HEK293 (cell line): ENCODE measurements at regions not wholly inside any gene's neighbourhood (a gene's known extent, or its start where the extent isn't known, plus 50 kb on each side); places are given as distances from the start of the nearest gene placed in this dataset.
A peak's percentile ranks its signal among the peaks of the same experiment; 100 is the strongest.

Source experiments
- BCL11B ChIP-seq: fragments of 450-650 bp; formaldehyde crosslinking; IDR thresholded peaks from 2 replicates; pipeline ENCODE4 v1.5.1; 2016; ENCODE audit warnings: low read depth, missing biosample characterization, missing genetic modification characterization
- KLF8 ChIP-seq: fragments of 450-650 bp; formaldehyde crosslinking; IDR thresholded peaks from 2 replicates; pipeline ENCODE4 v1.5.1; 2016; ENCODE audit warnings: missing biosample characterization, missing genetic modification characterization
- PRDM6 ChIP-seq: fragments of 450-650 bp; formaldehyde crosslinking; IDR thresholded peaks from 2 replicates; pipeline ENCODE4 v1.5.1; 2017; ENCODE audit warnings: missing biosample characterization, missing genetic modification characterization
- SALL2 ChIP-seq: fragments of 450-650 bp; formaldehyde crosslinking; IDR thresholded peaks from 2 replicates; pipeline ENCODE4 v1.5.0; 2017; ENCODE audit warnings: missing biosample characterization, mild to moderate bottlenecking, missing genetic modification characterization, borderline replicate concordance
- SP3 ChIP-seq: fragments of 450-650 bp; formaldehyde crosslinking; IDR thresholded peaks from 2 replicates; pipeline ENCODE4 v1.5.1; 2016; ENCODE audit warnings: missing biosample characterization, missing genetic modification characterization
- SP7 ChIP-seq: fragments of 450-650 bp; formaldehyde crosslinking; IDR thresholded peaks from 2 replicates; pipeline ENCODE4 v1.5.1; 2016; ENCODE audit warnings: missing biosample characterization, missing genetic modification characterization
- TRIM28 ChIP-seq: IDR thresholded peaks from 2 replicates; pipeline ENCODE4 v1.6.1; 2011; ENCODE audit warnings: low read length, control low read depth, borderline replicate concordance
- ZBTB17 ChIP-seq: fragments of 450-650 bp; formaldehyde crosslinking; IDR thresholded peaks from 2 replicates; pipeline ENCODE4 v1.5.1; 2016; ENCODE audit warnings: missing biosample characterization, missing genetic modification characterization
- ZBTB8A ChIP-seq: fragments of 450-650 bp; formaldehyde crosslinking; IDR thresholded peaks from 2 replicates; pipeline ENCODE4 v1.5.1; 2016; ENCODE audit warnings: missing biosample characterization, missing genetic modification characterization
- ZFP37 ChIP-seq: fragments of 450-650 bp; formaldehyde crosslinking; IDR thresholded peaks from 2 replicates; pipeline ENCODE4 v1.5.1; 2016; ENCODE audit warnings: missing biosample characterization, missing genetic modification characterization
- ZNF121 ChIP-seq: fragments of 450-650 bp; formaldehyde crosslinking; IDR thresholded peaks from 2 replicates; pipeline ENCODE4 v1.5.1; 2016; ENCODE audit warnings: missing biosample characterization, missing genetic modification characterization
- ZNF132 ChIP-seq: fragments of 450-650 bp; formaldehyde crosslinking; IDR thresholded peaks from 2 replicates; pipeline ENCODE4 v1.5.1; 2017; ENCODE audit warnings: missing biosample characterization, missing genetic modification characterization, borderline replicate concordance
- ZNF140 ChIP-seq: fragments of 450-650 bp; formaldehyde crosslinking; IDR thresholded peaks from 2 replicates; pipeline ENCODE4 v1.5.1; 2016; ENCODE audit warnings: missing biosample characterization, missing genetic modification characterization
- ZNF148 ChIP-seq: fragments of 450-650 bp; formaldehyde crosslinking; IDR thresholded peaks from 2 replicates; pipeline ENCODE4 v1.5.0; 2017; ENCODE audit warnings: missing biosample characterization, missing genetic modification characterization, borderline replicate concordance
- ZNF174 ChIP-seq: fragments of 450-650 bp; formaldehyde crosslinking; IDR thresholded peaks from 2 replicates; pipeline ENCODE4 v1.5.0; 2017; ENCODE audit warnings: missing biosample characterization, mild to moderate bottlenecking, missing genetic modification characterization
- ZNF184 ChIP-seq: fragments of 450-650 bp; IDR thresholded peaks from 2 replicates; pipeline ENCODE4 v1.5.1; 2018; ENCODE audit warnings: missing biosample characterization, mild to moderate bottlenecking, missing genetic modification characterization
- ZNF202 ChIP-seq: fragments of 450-650 bp; formaldehyde crosslinking; IDR thresholded peaks from 2 replicates; pipeline ENCODE4 v1.5.1; 2016; ENCODE audit warnings: missing biosample characterization, missing genetic modification characterization, borderline replicate concordance
- ZNF324 ChIP-seq: fragments of 450-650 bp; formaldehyde crosslinking; IDR thresholded peaks from 2 replicates; pipeline ENCODE4 v1.5.1; 2016; ENCODE audit warnings: missing biosample characterization, missing genetic modification characterization
- ZNF510 ChIP-seq: fragments of 450-650 bp; formaldehyde crosslinking; IDR thresholded peaks from 2 replicates; pipeline ENCODE4 v1.5.1; 2018; ENCODE audit warnings: mild to moderate bottlenecking, missing genetic modification characterization, missing biosample characterization; ENCODE audit not compliant: insufficient replicate concordance
- ZNF558 ChIP-seq: fragments of 450-650 bp; formaldehyde crosslinking; IDR thresholded peaks from 2 replicates; pipeline ENCODE4 v1.5.1; 2016; ENCODE audit warnings: missing biosample characterization, missing genetic modification characterization
- ZNF658 ChIP-seq: fragments of 450-650 bp; formaldehyde crosslinking; IDR thresholded peaks from 2 replicates; pipeline ENCODE4; 2016; ENCODE audit warnings: missing biosample characterization, missing genetic modification characterization
- ZNF768 ChIP-seq: fragments of 450-650 bp; formaldehyde crosslinking; IDR thresholded peaks from 2 replicates; pipeline ENCODE4 v1.5.1; 2018; ENCODE audit warnings: missing biosample characterization, mild to moderate bottlenecking, missing genetic modification characterization
- ZNF777 ChIP-seq: fragments of 450-650 bp; formaldehyde crosslinking; IDR thresholded peaks from 2 replicates; pipeline ENCODE4 v1.5.1; 2017; ENCODE audit warnings: missing biosample characterization, missing genetic modification characterization, borderline replicate concordance
- ZNF785 ChIP-seq: fragments of 450-650 bp; formaldehyde crosslinking; IDR thresholded peaks from 2 replicates; pipeline ENCODE4 v1.5.1; 2016; ENCODE audit warnings: missing biosample characterization, missing genetic modification characterization
- ZNF830 ChIP-seq: fragments of 450-650 bp; IDR thresholded peaks from 2 replicates; pipeline ENCODE4 v1.5.0; 2018; ENCODE audit warnings: missing biosample characterization, missing genetic modification characterization, low read depth, mild to moderate bottlenecking, moderate library complexity
- ZNF837 ChIP-seq: fragments of 450-650 bp; formaldehyde crosslinking; IDR thresholded peaks from 2 replicates; pipeline ENCODE4 v1.5.1; 2016; ENCODE audit warnings: missing biosample characterization, missing genetic modification characterization
- ZSCAN30 ChIP-seq: fragments of 450-650 bp; IDR thresholded peaks from 2 replicates; pipeline ENCODE4 v1.5.1; 2018; ENCODE audit warnings: missing biosample characterization, mild to moderate bottlenecking, missing genetic modification characterization, moderate library complexity
- TF ChIP-seq, protein P1 (sequence below): fragments of 450-650 bp; formaldehyde crosslinking; IDR thresholded peaks from 2 replicates; pipeline ENCODE4 v1.5.1; 2017; ENCODE audit warnings: missing biosample characterization, missing genetic modification characterization
- TF ChIP-seq, protein P2 (sequence below): fragments of 450-650 bp; formaldehyde crosslinking; optimal IDR thresholded peaks from 2 replicates; pipeline ENCODE3; 2016; ENCODE audit warnings: missing biosample characterization, mild to moderate bottlenecking, missing genetic modification characterization

DNA sequence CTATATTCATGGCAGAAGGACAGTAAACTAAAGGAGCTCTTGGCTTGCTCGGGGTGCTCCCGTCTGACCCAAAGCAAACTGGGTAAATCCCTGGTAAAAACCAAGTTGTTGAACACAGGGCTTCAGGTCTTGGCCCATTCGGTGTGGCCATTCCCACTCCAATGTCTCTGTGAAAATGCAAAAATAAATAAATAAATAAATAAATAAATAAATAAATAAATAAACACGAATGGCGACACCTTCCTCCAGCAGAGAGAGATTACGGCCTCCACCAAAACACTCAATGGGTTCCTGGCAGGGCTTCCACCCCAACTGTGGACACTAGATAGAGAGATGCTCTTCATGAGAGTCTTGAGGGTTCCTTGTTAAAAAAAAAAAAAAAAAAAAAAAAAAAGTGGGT lies 325.3 kb downstream of the SOX9 start (continued):
- TF ChIP-seq, protein P1, sequence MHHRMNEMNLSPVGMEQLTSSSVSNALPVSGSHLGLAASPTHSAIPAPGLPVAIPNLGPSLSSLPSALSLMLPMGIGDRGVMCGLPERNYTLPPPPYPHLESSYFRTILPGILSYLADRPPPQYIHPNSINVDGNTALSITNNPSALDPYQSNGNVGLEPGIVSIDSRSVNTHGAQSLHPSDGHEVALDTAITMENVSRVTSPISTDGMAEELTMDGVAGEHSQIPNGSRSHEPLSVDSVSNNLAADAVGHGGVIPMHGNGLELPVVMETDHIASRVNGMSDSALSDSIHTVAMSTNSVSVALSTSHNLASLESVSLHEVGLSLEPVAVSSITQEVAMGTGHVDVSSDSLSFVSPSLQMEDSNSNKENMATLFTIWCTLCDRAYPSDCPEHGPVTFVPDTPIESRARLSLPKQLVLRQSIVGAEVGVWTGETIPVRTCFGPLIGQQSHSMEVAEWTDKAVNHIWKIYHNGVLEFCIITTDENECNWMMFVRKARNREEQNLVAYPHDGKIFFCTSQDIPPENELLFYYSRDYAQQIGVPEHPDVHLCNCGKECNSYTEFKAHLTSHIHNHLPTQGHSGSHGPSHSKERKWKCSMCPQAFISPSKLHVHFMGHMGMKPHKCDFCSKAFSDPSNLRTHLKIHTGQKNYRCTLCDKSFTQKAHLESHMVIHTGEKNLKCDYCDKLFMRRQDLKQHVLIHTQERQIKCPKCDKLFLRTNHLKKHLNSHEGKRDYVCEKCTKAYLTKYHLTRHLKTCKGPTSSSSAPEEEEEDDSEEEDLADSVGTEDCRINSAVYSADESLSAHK (tag by site-specific recombination): peak; percentile 17; the same call in 1 of the 2 replicates
- TF ChIP-seq ZSCAN30 (tag by site-specific recombination) (no peak), TRIM28 (no peak), KLF8 (tag by site-specific recombination) (no peak), ZNF558 (tag by site-specific recombination) (peak; percentile 76; the same call in 1 of the 2 replicates), SP7 (no peak), ZNF121 (0 out of 2 replicates have a peak, but pooled peaks have one; percentile 11), ZNF148 (tag by site-specific recombination) (no peak), ZNF510 (tag by site-specific recombination) (peak; percentile 79), ZNF768 (no peak), ZBTB17 (no peak), ZNF658 (tag by site-specific recombination) (no peak), ZNF785 (no peak), ZBTB8A (peak; percentile 76), ZNF132 (tag by site-specific recombination) (no peak), ZNF174 (no peak), ZNF837 (tag by site-specific recombination) (no peak), ZNF324 (tag by site-specific recombination) (no peak), PRDM6 (tag by site-specific recombination) (no peak), BCL11B (tag by site-specific recombination) (no peak), ZNF140 (tag by site-specific recombination) (peak; percentile 81), ZNF184 (tag by site-specific recombination) (no peak), ZFP37 (no peak), ZNF202 (tag by site-specific recombination) (peak; percentile 76; the same call in 1 of the 2 replicates), ZNF777 (tag by site-specific recombination) (no peak), ZNF830 (tag by site-specific recombination) (no peak), SP3 (tag by site-specific recombination) (peak; percentile 20; the same call in 1 of the 2 replicates), SALL2 (tag by site-specific recombination) (no peak)
- TF ChIP-seq, protein P2, sequence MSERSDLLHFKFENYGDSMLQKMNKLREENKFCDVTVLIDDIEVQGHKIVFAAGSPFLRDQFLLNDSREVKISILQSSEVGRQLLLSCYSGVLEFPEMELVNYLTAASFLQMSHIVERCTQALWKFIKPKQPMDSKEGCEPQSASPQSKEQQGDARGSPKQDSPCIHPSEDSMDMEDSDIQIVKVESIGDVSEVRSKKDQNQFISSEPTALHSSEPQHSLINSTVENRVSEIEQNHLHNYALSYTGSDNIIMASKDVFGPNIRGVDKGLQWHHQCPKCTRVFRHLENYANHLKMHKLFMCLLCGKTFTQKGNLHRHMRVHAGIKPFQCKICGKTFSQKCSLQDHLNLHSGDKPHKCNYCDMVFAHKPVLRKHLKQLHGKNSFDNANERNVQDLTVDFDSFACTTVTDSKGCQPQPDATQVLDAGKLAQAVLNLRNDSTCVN: no peak
